GM23248 (cell line): ENCODE measurements at regions not wholly inside any gene's neighbourhood (a gene's known extent, or its start where the extent isn't known, plus 50 kb on each side); places are given as distances from the start of the nearest gene placed in this dataset.

ENCODE experiments used
- EZH2 ChIP-seq: fragments of 200-600 bp; sonication (generic); IDR thresholded peaks from 2 replicates; pipeline ENCODE4 v1.6.1; 2018; ENCODE audit warnings: antibody characterized with exemption, mild to moderate bottlenecking; ENCODE audit not compliant: insufficient read depth, poor library complexity, severe bottlenecking
- EZH2phosphoT487 ChIP-seq: fragments of 200-600 bp; sonication (generic); IDR thresholded peaks from 2 replicates; pipeline ENCODE4 v1.6.1; 2018; ENCODE audit warnings: antibody characterized with exemption, moderate library complexity, mild to moderate bottlenecking, low read depth; ENCODE audit not compliant: insufficient read depth

DNA sequence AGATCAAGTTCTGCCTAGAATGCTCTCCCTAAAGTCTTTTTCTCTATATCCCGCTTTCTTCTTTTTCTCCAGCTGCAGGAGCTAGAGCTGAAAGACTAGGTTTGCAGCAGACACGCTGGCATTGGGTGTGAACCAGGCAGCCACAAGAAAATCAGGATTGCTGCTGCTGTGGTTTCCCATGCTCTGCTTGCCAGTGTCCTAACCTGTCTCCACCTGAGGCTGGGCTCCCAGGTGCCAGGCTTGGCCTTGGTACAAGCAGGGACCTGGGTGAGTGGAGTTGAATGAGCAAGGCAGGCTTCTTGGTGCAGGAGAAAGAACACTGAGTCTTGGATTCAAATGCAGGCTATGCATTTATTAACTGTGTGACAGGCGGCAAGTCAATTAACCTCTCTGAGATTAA is 440.3 kb upstream of the MAF start:
- TF ChIP-seq EZH2 (no peak), EZH2phosphoT487 (no peak)
